Uterus (tissue), 3 donors: ENCODE measurements at regions not wholly inside any gene's neighbourhood (a gene's known extent, or its start where the extent isn't known, plus 50 kb on each side); places are given as distances from the start of the nearest gene placed in this dataset.
A peak's percentile ranks its signal among the peaks of the same experiment; 100 is the strongest.

ENCODE experiments used
- DNase-seq, 2 donors: peaks; one replicate each; pipeline ENCODE4 v3.0.0-alpha.2; 2019 to 2020
- H3K27ac ChIP-seq, 2 donors: fragments of 200-600 bp; sonication (generic); 1 replicate in 1 of 2; 2 replicates in 1 of 2; pipeline ENCODE4 v1.5.1; 2016 to 2018
- H3K27me3 ChIP-seq, 2 donors: fragments of 200-600 bp; sonication (generic); one replicate each; pipeline ENCODE4 v1.5.1; 2018 to 2019; ENCODE audit warnings: control low read depth in 1 of 2
- H3K36me3 ChIP-seq, 2 donors: fragments of 200-600 bp; sonication (generic); one replicate each; pipeline ENCODE4 v1.5.1; 2019; ENCODE audit warnings: control low read depth in 1 of 2
- H3K4me1 ChIP-seq, 2 donors: fragments of 200-600 bp; sonication (generic); one replicate each; pipeline ENCODE4 v1.5.1; 2018 to 2019; ENCODE audit warnings: control low read depth in 1 of 2
- H3K4me3 ChIP-seq, 2 donors: fragments of 200-600 bp; sonication (generic); 1 replicate in 1 of 2; 2 replicates in 1 of 2; pipeline ENCODE4 v1.5.1; 2018 to 2019; ENCODE audit warnings: mild to moderate bottlenecking in 1 of 2
- H3K9me3 ChIP-seq, 2 donors: fragments of 200-600 bp; sonication (generic); one replicate each; pipeline ENCODE4 v1.5.1; 2019; ENCODE audit warnings: control low read depth in 1 of 2
- CTCF ChIP-seq, 4 experiments: fragments of 200-600 bp in 2 of 4; fragments of 450-650 bp in 2 of 4; sonication (generic) in 2 of 4; IDR thresholded peaks; one replicate each; pipeline ENCODE4 v1.5.1; 2016 to 2019; ENCODE audit warnings: antibody characterized with exemption in 4 of 4, mild to moderate bottlenecking in 2 of 4, moderate library complexity in 1 of 4
- POLR2A ChIP-seq, 2 donors: fragments of 450-650 bp; IDR thresholded peaks; one replicate each; pipeline ENCODE4 v1.6.1; 2016; ENCODE audit warnings: antibody characterized with exemption in 2 of 2, mild to moderate bottlenecking in 1 of 2, moderate library complexity in 1 of 2
- intact Hi-C: fragments of 100-400 bp; cut with DNase I; formaldehyde crosslinking; loops from one replicate; pipeline ENCODE4 v1.15.1; 2023; ENCODE audit warnings: low total_unique reads
- donor health status: DM: yes; HTN: yes; CAD: no.

GRCh38 chr14:54058505-54058904 is 101.9 kb upstream of the BMP4 start:
- Histone ChIP-seq H3K9me3 (no peaks in the 10 kb centered on the region), H3K27ac (no peak overlapping the region), H3K27me3 (no peaks in the 10 kb centered on the region), H3K4me1 (no peaks in the 10 kb centered on the region), H3K36me3 (no peaks in the 10 kb centered on the region), H3K4me3 (no peak overlapping the region)
- DNase-seq: no peak
- intact Hi-C loops: no loop called here
- TF ChIP-seq POLR2A (IDR thresholded peaks at IDR 0.05) (no peak), CTCF (IDR thresholded peaks at IDR 0.05) (no peak)

DNA sequence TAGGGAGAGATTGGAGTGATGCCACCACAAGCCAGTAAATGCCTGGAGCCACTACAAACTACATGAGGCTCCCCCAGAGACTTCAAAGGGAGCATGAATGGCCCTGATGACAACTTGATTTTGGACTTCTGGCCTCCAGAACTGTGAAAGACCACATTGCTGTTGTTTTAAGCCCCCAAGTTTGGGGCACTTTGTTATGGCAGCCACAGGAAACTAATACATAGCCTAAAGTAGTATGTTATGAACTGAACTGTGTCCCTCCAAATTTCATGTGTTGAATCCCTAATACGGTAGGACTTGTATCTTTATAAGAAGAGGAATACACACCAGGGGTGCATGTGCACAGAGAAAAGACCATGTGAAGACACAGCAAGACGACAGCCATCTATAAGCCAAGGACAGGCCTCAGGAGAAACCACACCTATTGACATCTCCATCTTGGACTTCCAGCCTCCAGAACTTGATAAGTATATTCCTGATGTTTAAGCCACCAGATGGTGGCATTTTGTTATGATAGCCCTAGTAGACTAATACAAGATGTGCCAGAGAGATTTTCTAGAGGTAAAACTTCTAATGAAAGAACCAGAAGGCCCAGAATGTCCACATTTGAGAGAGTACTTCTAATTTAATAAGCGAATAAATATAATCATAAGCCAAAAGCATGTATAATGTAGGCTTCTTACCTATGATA is 127.1 kb upstream of the BMP4 start:
- TF ChIP-seq CTCF (IDR thresholded peaks at IDR 0.05): no peak
- TF ChIP-seq POLR2A (IDR thresholded peaks at IDR 0.05): no peak
- no peak for DNase-seq

GRCh38 chr14:54085232-54085761 is 128.7 kb upstream of the BMP4 start:
- H3K4me3 ChIP-seq: no peak overlapping the region
- no peaks in the 10 kb centered on the region for H3K36me3 ChIP-seq
- DNase-seq: no peak
- H3K27me3 ChIP-seq: no peaks in the 10 kb centered on the region
- peaks cover 0 to 3% of the 10 kb centered on the region in 2 donors for H3K4me1 ChIP-seq
- peak overlapping the region in 1 of 2 donors; percentile 56 for H3K27ac ChIP-seq
- H3K9me3 ChIP-seq: no peaks in the 10 kb centered on the region
- TF ChIP-seq POLR2A (IDR thresholded peaks at IDR 0.05) (no peak), CTCF (IDR thresholded peaks at IDR 0.05) (no peak)
- intact Hi-C loops: no loop called here

More for the DNA sequence above, 127.1 kb upstream of the BMP4 start:
- intact Hi-C loops: no loop called here
- Histone ChIP-seq H3K36me3 (no peaks in the 10 kb centered on the region), H3K27ac (no peak overlapping the region), H3K4me1 (peaks cover 0 to 3% of the 10 kb centered on the region in 2 donors), H3K9me3 (no peaks in the 10 kb centered on the region), H3K4me3 (no peak overlapping the region), H3K27me3 (no peaks in the 10 kb centered on the region)

DNA sequence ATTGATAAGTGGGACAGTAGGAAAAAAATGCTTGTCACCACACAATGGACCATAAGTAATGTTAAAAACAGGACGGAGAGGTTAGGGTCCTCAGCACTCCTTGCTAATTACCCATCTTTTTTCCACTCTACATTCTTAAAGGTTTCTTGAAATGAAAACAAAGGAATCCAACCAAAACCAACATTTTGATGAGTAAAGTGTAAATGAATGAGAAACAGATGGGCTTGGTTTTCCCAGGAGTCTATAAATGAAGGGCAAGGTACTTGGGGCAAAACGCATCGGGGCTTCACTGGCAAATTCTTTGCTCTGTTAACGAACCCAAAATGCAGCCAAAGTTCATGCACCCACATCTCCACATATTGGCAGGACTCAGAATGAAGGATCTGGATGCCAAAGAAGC is 129.2 kb upstream of the BMP4 start:
- peak overlapping the region; percentile 23 to 56 for H3K27ac ChIP-seq
- no peaks in the 10 kb centered on the region for H3K27me3 ChIP-seq
- no peaks in the 10 kb centered on the region for H3K36me3 ChIP-seq
- intact Hi-C loops: no loop called here
- no peaks in the 10 kb centered on the region for H3K9me3 ChIP-seq
- H3K4me1 ChIP-seq: peaks cover 0 to 3% of the 10 kb centered on the region in 2 donors
- no peak for DNase-seq
- H3K4me3 ChIP-seq: no peak overlapping the region
- no peak for TF ChIP-seq POLR2A (IDR thresholded peaks at IDR 0.05)

DNA sequence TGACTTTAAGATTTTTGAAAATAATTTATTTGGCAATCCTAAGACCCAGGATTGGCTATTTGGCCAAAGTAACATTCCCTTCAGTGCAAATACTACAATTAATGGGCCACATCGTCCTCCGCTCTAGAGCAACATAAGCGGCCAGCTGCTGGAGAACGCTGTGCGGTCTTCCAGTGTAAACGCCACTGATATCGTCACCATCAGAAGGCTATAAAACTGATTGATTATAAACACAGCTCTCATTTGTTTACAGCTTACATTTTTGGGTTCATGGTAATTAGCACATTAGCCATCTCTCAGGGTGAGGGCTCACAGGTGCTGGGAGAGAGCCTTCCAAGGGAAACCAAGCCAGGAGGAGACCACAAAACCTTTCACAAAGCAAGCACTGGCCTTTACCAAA is 130.1 kb upstream of the BMP4 start:
- Histone ChIP-seq H3K27ac (peak overlapping the region; percentile 23 to 56), H3K4me3 (no peak overlapping the region), H3K36me3 (no peaks in the 10 kb centered on the region), H3K4me1 (peaks cover 0 to 3% of the 10 kb centered on the region in 2 donors), H3K9me3 (no peaks in the 10 kb centered on the region), H3K27me3 (no peaks in the 10 kb centered on the region)
- TF ChIP-seq POLR2A (IDR thresholded peaks at IDR 0.05) (no peak), CTCF (IDR thresholded peaks at IDR 0.05) (no peak)
- no peak for DNase-seq
- intact Hi-C loops: no loop called here
